ENCODE measurements at regions not wholly inside any gene's neighbourhood (a gene's known extent, or its start where the extent isn't known, plus 50 kb on each side); places are given as distances from the start of the nearest gene placed in this dataset.

DNA sequence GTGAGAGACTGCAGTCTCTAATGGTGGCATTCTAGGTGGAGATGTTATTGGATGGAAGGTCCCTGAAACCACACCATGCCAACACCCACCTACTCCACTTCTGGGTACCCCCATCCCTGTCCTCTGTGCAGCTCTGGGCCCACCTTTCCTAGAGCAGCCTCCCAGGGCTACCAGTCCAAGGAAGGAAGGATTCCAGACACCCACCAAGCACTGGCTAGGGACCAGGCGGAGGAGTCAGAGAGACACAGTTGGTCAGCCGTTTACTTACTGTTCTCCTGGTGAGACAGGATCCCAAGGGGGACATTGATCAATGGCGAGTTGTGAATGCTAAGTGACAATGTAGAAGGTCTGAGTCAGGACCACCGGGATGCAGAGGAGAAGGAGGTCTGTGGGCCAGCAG, 151.6 kb downstream of the TTC32 start:
- no peak for DNase-seq (ENCODE audit: extremely low read depth in 1 of 2, low read depth in 1 of 2)

DNA sequence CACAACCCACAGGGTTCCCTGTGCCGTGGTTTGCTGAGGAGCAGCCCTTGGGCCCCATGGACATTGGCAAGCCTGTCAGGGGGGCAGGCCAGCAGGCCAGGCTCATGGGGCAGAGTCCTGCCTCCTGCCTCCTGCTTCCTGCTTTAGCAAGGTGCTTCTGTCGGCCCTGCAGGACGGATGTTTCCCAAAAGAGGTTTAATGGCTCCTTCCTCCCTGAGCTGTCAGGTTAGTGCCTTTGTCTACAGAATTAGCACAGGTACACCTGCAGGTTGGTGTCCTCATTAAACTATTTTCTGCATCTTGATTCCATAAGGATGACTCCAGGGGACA, 152.3 kb downstream of the TTC32 start:
- DNase-seq (ENCODE audit: extremely low read depth in 1 of 2, low read depth in 1 of 2), result no peak

DNA sequence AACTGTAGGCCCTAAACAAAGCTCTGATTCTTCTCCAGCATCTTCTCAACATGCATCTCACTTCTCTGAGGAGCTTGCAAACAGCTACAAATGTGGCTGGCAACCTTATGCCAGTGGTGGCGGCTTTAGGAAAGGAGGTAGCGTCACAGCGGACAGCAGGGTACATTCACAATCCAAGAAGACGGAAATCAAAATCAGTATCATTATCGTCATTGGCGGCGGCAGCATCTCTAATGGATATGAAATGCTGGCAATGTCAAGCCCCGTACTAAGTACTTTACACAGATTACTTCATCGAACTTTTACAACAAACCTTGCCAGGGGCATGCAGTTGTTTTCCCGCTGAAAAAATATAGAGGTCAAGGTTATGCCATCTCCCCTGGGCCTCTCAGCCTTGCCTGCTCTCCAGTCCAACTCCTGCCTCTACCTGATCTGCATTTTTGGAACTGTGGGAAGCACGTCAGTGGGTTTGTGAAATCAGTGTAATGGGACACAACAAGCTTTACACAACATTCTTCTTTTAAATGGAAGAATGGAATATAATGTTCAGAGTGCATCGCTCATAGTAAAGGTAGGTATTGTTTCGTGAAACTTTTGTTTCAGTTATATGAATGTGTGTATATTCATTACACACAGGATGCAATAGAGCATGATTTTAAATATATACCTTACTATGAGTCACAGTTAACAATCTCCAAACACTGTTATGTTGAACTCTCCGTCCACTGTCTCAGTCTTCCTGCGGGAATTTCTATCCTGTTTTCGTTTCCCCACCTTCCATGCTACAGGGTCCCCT, 152.9 kb downstream of the TTC32 start:
- no peak for DNase-seq (ENCODE audit: extremely low read depth in 1 of 2, low read depth in 1 of 2)

DNA sequence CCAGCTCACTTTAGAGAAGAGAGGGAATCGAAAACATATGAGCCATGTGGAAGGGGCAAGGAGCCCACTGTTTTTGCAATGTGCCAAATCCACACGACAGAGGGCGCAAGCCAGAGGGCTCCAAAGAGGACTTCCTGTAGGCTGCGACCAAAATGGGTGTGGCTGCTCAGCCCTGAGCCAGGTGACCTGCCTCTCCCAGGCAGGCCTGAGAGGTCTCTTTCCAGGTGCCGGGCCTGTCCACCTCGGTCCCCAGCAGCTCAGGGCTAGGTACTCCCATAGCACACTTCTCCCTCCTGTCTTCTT, 153.8 kb downstream of the TTC32 start:
- DNase-seq (ENCODE audit: extremely low read depth in 1 of 2, low read depth in 1 of 2), result no peak

DNA sequence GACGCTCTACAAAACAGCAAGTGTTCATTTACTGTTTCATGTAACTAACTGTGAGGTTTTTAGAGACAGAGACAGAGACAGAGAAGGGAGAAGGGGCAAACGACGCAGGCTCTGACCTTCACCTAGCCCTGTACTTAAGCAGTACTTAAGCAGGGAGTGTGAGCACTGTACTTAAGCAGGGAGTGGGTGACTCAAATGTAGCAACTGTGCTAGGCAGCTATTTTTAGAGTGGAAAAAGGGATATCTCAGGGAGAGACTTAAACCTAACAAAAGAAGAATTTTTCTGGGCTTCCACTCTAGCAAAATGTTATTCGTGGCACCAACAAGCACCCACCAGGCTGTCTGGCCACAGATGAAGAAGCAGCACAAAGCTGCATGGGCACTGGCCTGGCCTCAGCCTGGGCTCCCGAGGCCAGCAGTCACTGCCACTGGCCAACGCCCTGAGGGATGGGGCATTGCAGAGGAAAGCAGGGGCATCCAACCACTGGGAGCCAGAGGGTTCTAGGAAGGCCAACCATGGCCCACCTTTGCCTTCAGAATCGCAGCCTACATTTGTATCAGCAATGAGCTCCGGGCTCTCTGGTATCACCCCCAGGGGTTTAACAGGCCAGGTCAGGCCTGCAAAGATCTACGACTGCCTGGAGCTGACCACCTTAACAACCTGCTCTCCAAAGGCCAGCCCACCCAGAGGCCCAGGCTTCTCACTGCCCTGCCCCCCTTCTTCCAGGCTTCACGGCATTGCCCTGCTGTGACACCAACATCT, 154.3 kb downstream of the TTC32 start:
- DNase-seq (ENCODE audit: extremely low read depth in 1 of 2, low read depth in 1 of 2), result no peak

DNA sequence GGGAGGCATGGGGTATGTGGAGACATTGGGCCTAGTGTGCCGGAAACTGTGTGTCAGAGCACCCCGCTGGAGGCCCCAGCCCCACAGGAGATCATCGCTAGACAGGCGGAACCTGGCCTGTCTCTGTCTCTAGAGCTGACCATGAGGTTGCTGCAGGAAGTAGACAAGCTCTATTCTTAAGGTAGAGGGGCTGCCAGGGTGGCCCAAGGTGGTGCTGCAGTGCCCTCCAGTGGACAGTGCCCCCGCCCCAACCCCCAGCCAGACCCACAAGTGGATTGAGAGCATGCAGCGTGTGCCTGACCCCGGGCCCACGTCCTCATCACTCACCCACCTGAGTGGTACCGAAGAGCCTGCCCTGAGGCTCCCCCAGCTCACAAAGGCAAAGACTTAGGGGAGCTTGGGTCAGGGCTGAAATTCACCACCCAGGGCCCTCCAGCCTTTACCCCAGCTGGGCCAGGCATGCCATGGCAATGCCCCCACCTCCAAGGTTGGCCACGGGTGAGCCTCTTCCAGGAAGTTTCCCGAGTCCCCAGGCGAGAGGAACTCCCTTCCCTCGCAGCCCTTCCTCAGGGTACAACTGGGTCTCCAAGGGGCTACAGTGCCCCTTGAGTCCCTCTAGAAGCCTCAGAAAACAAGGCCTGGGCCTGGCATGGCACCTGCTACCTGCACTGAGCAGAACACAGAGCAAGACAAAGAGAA, 155.0 kb downstream of the TTC32 start:
- DNase-seq (ENCODE audit: extremely low read depth in 1 of 2, low read depth in 1 of 2), result no peak

DNA sequence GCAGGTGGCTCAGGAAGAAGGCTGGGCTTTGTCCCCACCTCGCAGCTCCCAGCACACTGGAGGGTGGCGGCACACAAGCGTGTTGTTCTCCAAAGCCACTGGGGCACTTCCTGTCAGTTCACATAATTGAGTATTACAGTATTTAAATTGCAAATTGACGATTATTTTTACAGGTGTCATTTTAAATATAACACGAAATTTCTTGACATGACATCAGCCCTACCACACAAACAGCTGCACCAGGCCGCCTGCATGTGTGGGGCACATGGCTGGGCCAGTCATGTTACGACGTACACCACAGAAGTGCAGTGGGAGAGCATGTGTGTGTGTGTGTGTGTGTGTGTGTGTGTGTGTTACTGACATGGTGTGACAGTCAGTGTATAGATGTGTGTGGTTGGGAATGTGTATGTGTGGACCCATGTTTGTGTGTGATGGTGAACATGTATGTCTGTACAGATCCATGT, 155.6 kb downstream of the TTC32 start:
- no peak for DNase-seq (ENCODE audit: extremely low read depth in 1 of 2, low read depth in 1 of 2)

DNA sequence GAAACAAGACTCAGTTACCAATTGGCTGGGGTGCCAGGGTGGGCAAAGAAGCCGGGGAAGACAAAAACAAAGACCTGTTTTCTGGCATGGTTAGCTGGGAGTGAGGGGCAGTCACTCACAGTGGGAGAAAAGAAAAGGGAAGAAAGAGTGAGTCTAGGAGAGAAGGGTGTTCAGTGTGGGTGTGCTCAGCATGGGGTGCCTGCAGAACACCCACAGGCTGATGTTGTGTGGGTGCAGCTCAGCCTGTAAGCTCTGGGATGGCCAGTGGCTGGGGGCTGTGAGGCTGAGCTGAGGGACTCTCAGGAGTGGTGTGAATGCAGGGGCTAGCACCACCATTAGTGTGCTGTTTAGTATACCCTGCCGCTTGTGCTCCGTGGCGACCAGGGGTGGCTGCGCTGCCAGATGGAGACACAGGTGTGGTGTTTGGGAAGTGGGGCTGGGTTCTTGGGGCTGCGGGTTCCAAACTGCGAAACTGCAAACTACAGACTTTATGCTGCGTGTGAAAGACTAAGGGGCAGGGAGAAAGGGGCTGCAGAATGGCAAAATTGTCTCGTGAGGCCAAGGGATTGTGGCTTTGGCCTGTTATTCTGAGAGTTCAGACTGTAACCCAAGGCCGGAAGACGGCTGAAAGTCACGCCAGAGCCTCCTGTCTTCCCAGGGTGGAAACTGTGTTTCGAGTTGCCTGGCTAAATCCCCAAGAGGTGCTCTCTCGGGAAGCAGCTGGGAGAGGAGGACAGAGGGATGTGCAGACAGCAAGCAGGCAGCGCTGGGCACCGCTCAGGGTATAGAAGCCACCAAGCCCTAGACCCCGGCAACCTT, 156.3 kb downstream of the TTC32 start:
- no peak for DNase-seq (ENCODE audit: extremely low read depth in 1 of 2, low read depth in 1 of 2)

DNA sequence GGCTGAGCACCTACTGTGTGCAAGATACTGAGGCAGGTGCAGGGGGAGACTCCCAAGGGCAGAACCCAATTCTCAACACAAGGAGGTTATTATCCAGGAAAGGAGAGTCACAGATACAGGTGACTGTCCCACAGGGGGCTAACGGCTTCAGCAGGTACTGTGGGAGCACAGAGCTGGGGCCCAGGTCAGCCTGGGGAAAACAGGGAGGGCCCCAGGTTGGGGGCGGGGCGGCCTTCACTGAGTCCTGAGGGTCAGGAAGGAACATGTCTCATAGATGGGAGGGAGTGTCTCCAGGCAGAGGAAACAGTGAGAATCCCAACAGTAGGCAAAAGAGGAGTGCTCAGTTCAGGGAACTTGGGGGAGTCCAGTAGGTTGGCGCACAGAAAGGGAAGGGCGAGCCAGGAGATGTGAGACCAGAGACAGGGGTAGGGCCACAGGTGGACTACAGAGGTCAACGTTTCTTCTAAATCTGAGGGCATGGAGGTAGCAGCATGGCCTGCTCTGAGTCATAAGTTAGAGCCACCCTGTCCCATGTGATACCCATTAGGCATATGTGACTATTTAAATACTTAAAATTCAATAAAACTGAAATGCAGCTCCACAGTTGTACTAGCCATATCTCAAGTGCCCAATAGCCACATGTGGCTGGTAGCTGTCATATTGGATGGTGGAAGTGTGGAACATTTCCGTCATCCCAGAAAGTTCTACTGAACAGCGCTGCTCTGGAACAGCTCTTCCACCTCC, 157.2 kb downstream of the TTC32 start:
- DNase-seq (ENCODE audit: extremely low read depth in 1 of 2, low read depth in 1 of 2), result no peak

DNA sequence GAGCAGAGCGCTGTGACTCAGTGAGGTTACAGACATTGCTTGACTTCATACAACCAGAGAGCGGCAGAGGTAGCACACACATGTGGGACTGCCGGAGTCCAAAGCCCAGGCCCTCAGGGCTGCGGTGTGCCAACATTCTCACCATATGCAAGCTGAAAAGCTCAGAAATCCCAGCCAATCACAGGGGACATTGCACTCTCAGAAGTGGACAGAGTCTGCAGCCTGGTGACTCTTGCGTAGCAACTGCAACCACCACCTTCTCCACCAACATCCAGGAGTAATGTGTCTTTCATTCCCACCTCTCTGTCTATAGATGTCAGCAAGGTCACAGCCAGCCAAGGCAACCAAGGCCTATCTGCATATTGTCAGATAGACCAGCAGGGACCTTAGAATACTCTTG, 158.1 kb downstream of the TTC32 start:
- no peak for DNase-seq (ENCODE audit: extremely low read depth in 1 of 2, low read depth in 1 of 2)

DNA sequence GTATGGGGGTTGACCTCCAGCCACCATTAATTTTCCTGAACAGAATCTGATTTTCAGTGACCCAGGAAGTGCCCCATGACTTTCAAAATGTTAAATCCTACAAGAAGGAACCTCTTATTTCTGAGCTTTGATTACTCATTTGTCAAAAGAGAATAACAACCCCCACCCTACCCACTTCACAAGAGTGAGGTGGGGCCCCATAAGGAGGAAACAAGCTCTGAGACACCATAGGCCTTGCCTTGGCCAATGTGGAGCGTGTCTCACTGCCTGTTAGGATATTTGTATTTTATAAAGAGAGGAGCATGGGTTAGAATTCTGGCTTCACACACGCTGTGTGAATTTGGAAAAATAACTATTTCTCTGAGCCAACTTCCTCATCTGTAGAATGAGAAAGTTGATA, 158.9 kb downstream of the TTC32 start:
- no peak for DNase-seq (ENCODE audit: extremely low read depth in 1 of 2, low read depth in 1 of 2)

DNA sequence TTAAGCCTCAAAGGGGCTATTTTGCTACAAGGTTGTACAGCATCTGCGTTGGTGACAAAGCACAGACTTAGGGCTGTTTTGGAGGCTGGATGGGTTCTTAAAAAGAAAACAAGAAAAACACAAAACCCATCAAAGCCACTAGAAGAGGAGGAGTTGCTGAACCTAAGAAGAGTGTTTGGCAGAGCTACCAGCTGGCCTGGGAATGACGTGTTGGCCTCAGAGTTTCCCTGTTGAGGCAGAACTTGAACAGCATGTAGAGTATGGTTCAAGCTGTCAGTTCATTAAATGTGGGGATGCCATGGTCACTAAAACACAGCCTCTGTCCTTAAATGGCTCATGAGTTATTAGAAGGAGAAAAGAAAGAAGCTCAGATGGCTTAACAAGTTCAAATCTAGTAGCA, 162.5 kb downstream of the TTC32 start:
- no peak for DNase-seq (ENCODE audit: extremely low read depth in 1 of 2, low read depth in 1 of 2)

DNA sequence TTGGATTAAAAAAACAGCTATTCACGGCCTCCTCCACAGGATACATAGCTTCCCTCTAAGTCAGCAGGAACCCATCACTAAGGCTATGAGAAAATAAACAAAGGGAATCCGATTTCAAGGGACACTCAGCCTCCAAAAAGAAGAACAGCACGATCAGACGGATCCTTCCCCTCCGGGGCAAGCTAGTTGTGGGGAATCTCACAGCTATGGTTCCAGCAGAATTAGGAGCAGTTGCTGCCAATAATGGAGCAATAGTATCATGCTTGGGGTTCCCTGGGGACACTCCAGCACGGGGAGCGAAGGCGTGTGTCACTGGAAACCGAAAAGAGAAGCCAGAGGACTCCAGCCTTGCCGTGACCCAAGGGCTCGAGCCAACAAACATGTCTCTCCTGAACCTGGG, 163.1 kb downstream of the TTC32 start:
- DNase-seq (ENCODE audit: extremely low read depth in 1 of 2, low read depth in 1 of 2), result no peak

DNA sequence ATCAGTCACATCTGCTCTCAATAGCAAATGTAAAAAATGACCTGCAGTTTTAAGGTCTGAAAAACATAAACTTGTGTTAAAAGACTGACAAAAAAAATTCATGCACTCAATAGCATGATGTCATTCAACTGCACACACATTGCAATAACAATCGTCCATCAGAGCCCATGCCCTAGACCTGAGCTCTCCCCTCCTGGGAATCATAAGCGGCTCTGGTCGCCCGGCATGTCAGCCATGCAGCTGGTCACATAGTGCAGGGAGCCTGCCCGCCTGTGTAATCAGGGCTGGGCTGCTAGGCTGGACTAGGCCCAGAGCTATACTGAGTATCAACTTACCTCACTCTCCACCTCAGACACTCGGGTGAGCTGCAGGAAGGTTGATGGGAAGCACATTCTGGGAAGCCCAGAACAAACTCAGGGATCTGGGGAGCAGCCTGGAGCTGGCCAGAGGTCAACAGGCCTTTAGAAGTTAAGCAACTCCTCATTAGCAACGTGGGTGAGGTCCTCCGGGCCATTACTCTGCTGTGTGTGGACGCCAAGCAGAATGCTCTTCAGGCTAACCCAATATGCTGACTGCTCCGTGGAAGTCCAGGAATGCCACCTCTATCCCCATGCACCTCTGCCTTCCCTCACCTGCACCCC, 165.5 kb downstream of the TTC32 start:
- no peak for DNase-seq (ENCODE audit: extremely low read depth in 1 of 2, low read depth in 1 of 2)

DNA sequence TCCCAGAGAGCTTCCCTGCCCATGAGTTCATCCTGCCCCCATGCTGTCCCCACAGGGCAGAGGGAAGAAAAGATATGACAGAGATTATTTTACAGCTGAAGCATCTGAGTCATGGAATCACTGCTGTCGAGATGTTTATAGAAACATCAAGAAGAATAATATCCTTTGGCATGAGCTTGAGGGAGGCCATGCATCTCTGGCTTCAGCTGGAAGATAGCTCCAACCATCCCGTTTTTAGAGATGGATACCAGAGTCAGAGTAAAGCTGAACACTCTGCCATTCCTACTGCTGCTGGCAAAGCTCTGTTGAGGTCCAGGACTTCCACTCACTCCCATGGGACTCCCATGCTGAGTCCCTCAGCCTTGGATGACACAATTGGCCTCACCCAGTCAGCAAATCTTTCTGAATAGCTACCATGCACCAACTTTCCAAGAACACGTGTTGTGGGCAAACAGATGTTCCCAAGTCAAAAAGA, 167.8 kb downstream of the TTC32 start:
- DNase-seq (ENCODE audit: extremely low read depth in 1 of 2, low read depth in 1 of 2), result no peak

DNA sequence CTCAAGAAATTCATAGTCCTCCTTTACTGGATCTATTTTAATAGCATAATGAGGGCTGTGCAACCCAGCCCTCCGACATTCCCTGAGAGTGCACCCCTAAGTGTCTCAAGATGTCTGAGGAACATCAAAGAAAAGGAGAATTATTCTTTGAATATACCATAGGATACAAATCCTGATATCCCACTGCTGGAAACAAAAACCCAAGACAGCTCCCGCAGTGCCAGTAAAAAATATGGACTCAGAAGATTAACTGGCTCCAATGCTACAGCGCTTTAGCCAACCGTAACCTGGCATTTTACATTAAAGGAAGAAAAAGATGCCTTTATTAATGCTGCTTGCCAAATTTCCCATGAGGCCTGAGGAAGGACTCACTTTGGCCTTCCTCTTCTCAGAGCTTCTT, 168.4 kb downstream of the TTC32 start:
- no peak for DNase-seq (ENCODE audit: extremely low read depth in 1 of 2, low read depth in 1 of 2)

DNA sequence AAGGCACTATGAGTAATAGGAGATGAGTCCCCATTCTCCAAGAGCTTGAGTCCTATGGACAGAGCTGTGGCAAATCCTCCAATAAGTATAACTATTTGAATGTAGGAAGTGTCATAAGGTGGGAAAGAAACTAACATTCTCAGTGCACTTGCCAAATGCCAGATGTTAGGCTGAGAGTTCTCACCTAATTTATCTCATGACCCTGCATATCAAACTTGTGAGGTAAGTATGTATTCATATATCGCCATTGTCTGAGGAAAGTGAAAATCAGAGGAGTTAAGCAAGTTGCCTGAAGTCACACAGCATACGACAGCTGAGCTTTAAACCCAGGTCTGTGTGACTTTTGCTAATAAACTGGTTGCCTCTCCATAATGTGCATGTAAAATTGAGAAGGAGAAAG, 169.5 kb downstream of the TTC32 start:
- DNase-seq (ENCODE audit: extremely low read depth in 1 of 2, low read depth in 1 of 2), result no peak

DNA sequence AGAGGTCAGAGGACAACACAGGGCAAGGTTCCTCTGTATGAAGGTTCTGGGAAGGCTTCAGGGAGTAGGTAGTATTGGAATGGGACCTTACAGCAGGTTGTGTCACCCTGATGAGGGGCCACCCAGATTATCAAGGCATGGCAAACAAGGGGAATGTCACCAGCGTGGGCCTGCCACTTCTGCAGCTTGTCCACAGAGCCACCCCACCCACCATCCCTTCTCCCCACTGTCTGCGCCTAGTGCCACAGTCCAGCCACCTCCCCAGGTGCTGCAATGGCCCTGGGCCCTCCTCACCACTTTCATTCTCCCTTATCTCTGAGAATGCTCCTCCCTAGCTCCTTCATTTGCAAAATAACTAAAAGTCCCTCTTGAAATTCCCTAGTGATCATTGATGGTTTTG, 170.3 kb downstream of the TTC32 start:
- DNase-seq (ENCODE audit: extremely low read depth in 1 of 2, low read depth in 1 of 2), result no peak

DNA sequence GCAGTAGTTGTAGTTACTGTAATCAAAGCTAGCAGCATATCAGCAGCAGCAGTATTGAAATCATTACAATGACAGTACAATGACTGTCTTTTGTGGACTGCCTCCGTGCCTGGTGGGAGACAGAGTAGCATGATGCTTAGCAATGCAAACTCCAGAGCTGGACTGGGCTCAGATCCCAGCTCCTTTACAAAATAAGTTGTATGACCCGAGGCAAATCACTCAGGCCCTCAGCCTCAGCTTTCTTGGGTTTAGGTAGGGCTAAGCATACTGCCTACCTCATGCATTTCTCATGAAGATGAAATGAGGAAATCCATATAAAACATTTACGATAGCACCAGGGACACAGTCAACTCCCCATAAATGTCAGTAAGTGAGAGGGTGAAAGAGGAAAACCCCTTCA, 170.7 kb downstream of the TTC32 start:
- no peak for DNase-seq (ENCODE audit: extremely low read depth in 1 of 2, low read depth in 1 of 2)

DNA sequence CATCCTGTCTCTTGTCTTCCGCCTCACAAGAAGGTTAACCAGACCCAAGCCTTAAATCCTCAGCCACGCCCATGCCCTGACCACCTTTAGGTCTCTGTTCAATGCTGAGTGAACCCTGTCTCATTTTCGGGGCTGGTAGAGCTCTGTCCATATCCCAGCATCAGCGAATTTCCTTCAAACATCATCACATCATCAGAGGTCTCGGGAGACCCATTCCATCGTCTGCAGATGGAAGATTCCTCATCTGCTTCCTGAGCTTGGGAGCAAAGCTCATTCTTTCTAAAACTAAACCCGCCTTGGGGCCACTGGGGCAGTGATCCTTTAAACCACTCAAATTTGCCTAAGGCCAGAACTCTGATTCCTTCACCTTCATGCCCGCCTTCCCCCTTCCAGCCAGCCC, 173.7 kb downstream of the TTC32 start:
- no peak for DNase-seq (ENCODE audit: extremely low read depth in 1 of 2, low read depth in 1 of 2)

Data from stimulated activated CD8-positive, alpha-beta memory T cell treated with anti-CD3 and anti-CD28 coated beads, Interleukin-7, amount 100 ng/mL, for 48 hours (primary cell).